Glomerular visceral epithelial cell (primary cell): ENCODE measurements at regions not wholly inside any gene's neighbourhood (a gene's known extent, or its start where the extent isn't known, plus 50 kb on each side); places are given as distances from the start of the nearest gene placed in this dataset.
"Not testable (repeated sequence)": the region's sequence is repeated elsewhere in the genome, so short reads cannot be mapped to it uniquely, and the experiment has no call there.

ENCODE experiments used
- DNase-seq: peaks from one replicate; pipeline ENCODE4 v3.0.0-alpha.2; 2016; ENCODE audit errors: extremely low spot score

DNA sequence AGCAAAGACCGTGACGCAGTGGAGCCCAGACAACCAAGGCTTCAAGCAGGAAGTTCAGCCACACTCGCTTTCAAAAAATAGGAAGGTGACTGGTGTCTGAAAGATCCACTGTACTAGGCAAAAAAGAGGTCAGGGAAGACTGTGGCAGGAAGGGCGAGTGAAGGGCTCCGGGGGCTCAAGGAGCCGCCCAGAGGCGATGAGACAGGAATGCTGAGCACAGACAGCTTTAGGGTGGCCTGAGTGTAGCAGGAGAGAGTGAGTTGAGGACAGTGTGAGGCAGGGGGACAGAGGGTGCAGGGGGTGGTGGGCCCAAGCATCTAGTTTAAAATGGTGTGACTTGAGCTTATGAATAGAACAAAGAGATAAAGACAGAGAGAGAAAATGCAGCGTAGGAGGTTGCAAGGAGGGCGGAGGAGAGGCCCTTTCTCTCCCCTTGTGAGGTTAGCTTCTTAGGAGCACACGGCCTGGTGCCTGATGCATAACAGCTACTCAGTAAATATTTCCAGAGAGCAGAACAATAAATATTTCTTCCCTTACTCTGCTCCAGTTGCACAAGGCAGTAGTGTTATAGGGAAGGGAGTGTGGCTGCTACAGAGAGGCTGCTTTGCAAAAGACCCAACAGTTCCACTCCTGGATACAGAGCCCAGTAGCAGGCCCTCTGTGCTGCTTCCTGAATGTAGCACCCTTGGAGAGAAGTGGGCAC lies 789.7 kb upstream of the RAB6C start:
- no peak for DNase-seq

- no peak for DNase-seq
Observed at GRCh38 chr2:129190494-129190893, 789.0 kb upstream of the RAB6C start.

DNA sequence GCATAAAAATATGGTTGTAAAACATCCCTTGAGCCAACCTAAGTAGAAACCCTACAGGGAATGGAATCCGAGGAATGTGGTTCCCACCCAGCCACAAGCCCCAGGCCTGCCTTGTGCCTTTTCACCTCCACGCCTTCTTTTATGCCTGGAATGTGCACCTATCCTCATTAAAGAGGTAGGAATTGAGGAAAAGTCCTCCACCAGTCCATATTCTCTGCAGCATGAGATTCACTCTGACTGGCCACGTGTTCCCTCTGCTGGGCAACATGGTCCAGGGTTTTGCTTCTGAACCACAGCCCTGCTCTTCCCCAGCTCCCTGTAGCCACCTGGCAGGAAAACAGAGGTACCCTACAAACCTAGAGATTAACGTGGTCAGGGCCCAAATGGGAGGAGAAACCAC lies 787.9 kb upstream of the RAB6C start:
- DNase-seq = no peak

- no peak for DNase-seq
Observed at GRCh38 chr2:129192117-129192516, 787.3 kb upstream of the RAB6C start.

DNA sequence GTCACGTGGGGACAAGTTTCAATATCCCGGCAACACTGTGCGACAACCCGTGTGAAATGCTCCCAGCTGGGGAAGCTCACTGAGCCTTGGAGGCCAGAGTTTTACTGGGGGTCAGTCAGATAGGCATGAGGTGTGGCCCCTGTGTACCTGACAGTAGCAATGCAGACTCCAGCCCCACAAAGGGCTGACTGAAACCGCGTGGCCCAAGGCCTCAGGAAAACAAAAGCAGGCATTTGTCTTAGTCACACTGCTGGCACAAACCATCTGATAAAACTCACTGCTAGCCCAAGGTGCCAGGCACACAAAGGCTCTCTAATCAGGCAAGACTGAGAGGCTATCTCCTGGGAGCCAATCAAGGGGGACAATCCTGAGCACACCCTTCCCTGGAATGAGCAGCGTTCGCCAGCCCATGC lies 786.6 kb upstream of the RAB6C start:
- no peak for DNase-seq

- no peak for DNase-seq
Observed at GRCh38 chr2:129193961-129194360, 785.5 kb upstream of the RAB6C start.

- DNase-seq = no peak
Observed at GRCh38 chr2:129199501-129199900, 780.0 kb upstream of the RAB6C start.

- DNase-seq = no peak
Observed at GRCh38 chr2:129201696-129202095, 777.8 kb upstream of the RAB6C start.

- no peak for DNase-seq
Observed at GRCh38 chr2:129203331-129203730, 776.1 kb upstream of the RAB6C start.

DNA sequence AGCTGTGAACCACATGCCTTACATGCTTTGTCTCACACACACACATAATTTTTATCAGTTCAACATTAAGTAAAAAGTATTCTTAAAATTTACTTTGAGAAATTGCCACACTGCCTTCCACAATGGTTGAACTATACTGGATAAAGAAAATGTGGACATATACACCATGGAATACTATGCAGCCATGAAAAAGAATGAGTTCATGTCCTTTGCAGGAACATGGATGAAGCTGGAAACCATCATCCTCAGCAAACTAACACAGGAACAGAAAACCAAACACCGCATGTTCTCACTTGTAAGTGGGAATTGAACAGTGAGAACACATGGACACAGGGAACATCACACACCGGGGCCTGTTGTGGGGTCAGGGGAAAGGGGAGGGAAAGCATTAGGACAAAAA lies 774.9 kb upstream of the RAB6C start:
- not testable (repeated sequence) for DNase-seq

DNA sequence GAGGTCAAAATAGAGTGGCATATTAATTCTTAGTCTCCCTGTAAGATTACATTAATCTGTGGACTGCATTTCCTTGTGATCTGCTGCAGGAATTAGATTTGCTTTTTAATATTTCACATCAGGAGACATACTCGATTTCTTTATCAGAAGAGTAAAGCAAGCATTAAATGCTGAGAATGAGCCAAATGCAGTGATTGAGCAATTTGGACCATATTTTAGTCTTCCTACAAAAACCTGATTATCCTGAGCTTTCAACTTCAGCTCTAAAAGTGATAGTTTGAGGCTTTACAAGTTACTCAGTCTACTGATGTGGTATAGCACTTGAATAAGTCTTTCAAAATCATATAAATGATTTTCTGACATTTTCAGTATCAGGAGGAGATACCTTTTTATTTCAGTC lies 774.3 kb upstream of the RAB6C start:
- DNase-seq = no peak

- DNase-seq = no peak
Observed at GRCh38 chr2:129205766-129206165, 773.7 kb upstream of the RAB6C start.

GRCh38 chr2:129212299-129212958 lies 767.0 kb upstream of the RAB6C start:
- no peak for DNase-seq

GRCh38 chr2:129224022-129224421 lies 755.4 kb upstream of the RAB6C start:
- DNase-seq = no peak

- DNase-seq = no peak
Observed at GRCh38 chr2:129224486-129224885, 755.0 kb upstream of the RAB6C start.

DNA sequence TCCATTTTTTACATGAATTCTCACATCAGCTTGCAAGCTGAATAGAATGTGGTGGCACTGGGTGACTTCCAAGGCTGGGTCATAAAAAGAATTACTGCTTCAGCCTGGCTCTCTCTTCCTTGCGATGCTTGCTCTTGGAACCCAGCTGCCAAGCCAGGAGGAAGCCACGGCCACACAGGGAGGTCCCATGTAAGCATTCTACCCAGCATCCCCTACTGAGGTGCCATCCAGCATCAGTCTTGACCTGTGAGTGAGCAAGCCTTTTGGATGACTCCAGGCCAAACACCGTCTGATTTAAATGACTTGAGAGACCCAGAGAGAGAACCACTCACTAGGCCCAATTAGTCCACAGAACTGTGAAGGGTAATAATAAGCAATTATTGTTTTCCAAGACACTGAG lies 750.3 kb upstream of the RAB6C start:
- no peak for DNase-seq

- no peak for DNase-seq
Observed at GRCh38 chr2:129229830-129230441, 749.5 kb upstream of the RAB6C start.

- no peak for DNase-seq
Observed at GRCh38 chr2:129231924-129232323, 747.5 kb upstream of the RAB6C start.

DNA sequence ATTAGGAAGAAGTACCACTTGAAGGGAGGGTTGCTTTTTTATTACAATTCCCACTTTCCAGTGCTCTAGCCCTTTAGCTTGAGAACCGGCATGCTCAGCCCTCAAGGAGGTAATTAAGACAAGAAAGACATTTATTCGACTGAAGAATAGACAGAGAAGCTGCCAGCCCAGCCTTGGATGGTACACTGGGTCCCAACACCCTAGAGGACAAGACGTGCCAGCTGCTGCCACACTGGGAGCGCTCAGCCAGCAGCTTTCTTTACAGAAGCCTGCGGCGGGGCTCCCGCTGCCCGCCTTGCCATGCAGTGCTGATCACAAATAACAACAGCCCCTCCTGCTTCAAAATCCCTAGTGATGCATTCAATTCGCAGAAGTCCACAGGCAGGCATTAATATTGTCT lies 746.3 kb upstream of the RAB6C start:
- DNase-seq = no peak

GRCh38 chr2:129233751-129234406 lies 745.6 kb upstream of the RAB6C start:
- no peak for DNase-seq

GRCh38 chr2:129236601-129237000 lies 742.9 kb upstream of the RAB6C start:
- DNase-seq = no peak

DNA sequence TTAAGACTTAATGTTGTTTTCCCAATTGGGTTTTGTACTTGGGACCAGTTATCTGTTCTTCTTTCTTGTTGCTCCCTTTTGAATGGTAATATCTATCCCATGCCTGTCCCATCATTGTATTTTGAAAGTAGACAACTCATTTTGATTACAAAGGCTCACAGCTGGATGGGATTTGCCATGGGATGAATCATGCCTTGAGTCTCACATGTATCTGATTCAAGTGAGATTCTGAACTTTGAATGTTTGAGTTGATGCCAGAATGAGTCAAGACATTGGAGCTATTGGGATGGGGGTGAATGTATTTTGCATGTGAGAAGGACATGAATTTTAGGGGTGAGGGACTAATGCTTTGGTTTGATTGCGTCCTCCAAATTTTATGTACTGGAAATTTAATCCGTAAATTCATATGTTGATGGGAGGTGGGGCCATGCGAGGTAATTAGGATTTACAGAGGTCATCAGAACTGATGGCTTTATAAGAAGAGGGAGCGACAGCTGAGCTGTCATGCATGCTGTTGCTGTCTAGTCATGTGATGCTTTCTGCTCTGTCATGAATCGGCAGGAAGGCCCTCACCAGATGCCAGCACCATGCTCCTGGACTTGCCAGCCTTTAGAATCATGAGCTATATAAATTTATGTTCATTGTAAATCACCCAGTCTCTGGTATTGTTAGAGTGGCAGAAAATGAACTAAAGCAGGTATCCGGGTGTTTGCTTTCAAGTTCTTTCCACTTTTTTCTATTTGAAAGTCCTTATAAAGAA lies 741.3 kb upstream of the RAB6C start:
- no peak for DNase-seq
